Caco-2 (cell line): ENCODE measurements at regions not wholly inside any gene's neighbourhood (a gene's known extent, or its start where the extent isn't known, plus 50 kb on each side); places are given as distances from the start of the nearest gene placed in this dataset.

Source experiments
- BruUV-seq: library from RNA; stranded (reverse); fragments of 400-500 nt; replicated peaks from 2 replicates; lab custom pipeline; 2021; lab: Mats Ljungman, UMichigan
- CTCF ChIA-PET: fragments of 300-600 bp; sonication (Branson Sonifier 250); formaldehyde crosslinking; loops from one replicate; lab custom pipeline; 2022; ENCODE audit warnings: antibody characterized with exemption; lab: Charles Lee
- POLR2A ChIA-PET: fragments of 300-600 bp; sonication (Branson Sonifier 250); formaldehyde crosslinking; loops from one replicate; lab custom pipeline; 2022; ENCODE audit warnings: antibody characterized with exemption; lab: Charles Lee
- DNase-seq, 2 experiments: peaks; one replicate each; pipeline versions ENCODE4 v3.0.0 to v3.0.0-alpha.2; 2020 to 2022
- H3K27me3 ChIP-seq: replicated peaks from 2 replicates; pipeline ENCODE4 v1.6.0; 2011; ENCODE audit warnings: low read length; ENCODE audit not compliant: control insufficient read depth, insufficient read depth
- H3K36me3 ChIP-seq: 2 replicates; pipeline ENCODE4 v1.5.1; 2011; ENCODE audit warnings: low read length; ENCODE audit not compliant: control insufficient read depth, insufficient read depth
- H3K4me1 ChIP-seq: fragments of 250-450 bp; sonication (Bioruptor Pico); 2 replicates; pipeline ENCODE4 v1.5.1; 2020; ENCODE audit warnings: mild to moderate bottlenecking
- H3K4me3 ChIP-seq: 2 replicates; pipeline ENCODE4 v1.5.1; 2011; ENCODE audit warnings: low read depth, mild to moderate bottlenecking, control low read depth, low read length
- H3K9me3 ChIP-seq: fragments of 250-450 bp; sonication (Bioruptor Pico); 2 replicates; pipeline ENCODE4 v1.5.1; 2020; ENCODE audit warnings: mild to moderate bottlenecking, moderate library complexity
- H3K27ac Mint-ChIP-seq: one replicate; pipeline ENCODE4 v1.8.0; 2022; ENCODE audit warnings: mixed read lengths; ENCODE audit not compliant: unreplicated experiment
- H3K27me3 Mint-ChIP-seq: one replicate; pipeline ENCODE4 v1.8.0; 2022; ENCODE audit warnings: mixed read lengths; ENCODE audit not compliant: insufficient read depth, unreplicated experiment
- H3K36me3 Mint-ChIP-seq: one replicate; pipeline ENCODE4 v1.8.0; 2022; ENCODE audit warnings: mild to moderate bottlenecking, mixed read lengths; ENCODE audit not compliant: insufficient read depth, unreplicated experiment
- H3K4me1 Mint-ChIP-seq: one replicate; pipeline ENCODE4 v1.8.0; 2022; ENCODE audit warnings: low read depth, mixed read lengths; ENCODE audit not compliant: unreplicated experiment
- H3K4me3 Mint-ChIP-seq: one replicate; pipeline ENCODE4 v1.8.0; 2022; ENCODE audit warnings: mild to moderate bottlenecking, moderate library complexity, mixed read lengths; ENCODE audit not compliant: unreplicated experiment
- H3K9me3 Mint-ChIP-seq: one replicate; pipeline ENCODE4 v1.8.0; 2022; ENCODE audit warnings: mixed read lengths; ENCODE audit not compliant: unreplicated experiment
- CTCF ChIP-seq, 2 experiments: fragments of 200-600 bp in 1 of 2; IDR thresholded peaks; 1 replicate in 1 of 2; 2 replicates in 1 of 2; pipeline versions ENCODE4 v1.5.1 to v1.8.0; 2011 to 2022; ENCODE audit warnings: antibody characterized with exemption in 1 of 2, control low read depth in 1 of 2, inconsistent platforms in 1 of 2, low read depth in 1 of 2, low read length in 1 of 2, mild to moderate bottlenecking in 1 of 2, moderate library complexity in 1 of 2; ENCODE audit not compliant: insufficient read depth in 1 of 2, severe bottlenecking in 1 of 2, unreplicated experiment in 1 of 2
- intact Hi-C: fragments of 100-400 bp; cut with micrococcal nuclease; formaldehyde crosslinking; loops from one replicate; pipeline ENCODE4 v1.10.0; 2022; ENCODE audit not compliant: unreplicated experiment

GRCh38 chr10:128465697-128466096 is 339.5 kb upstream of the MKI67 start:
- H3K9me3 ChIP-seq, result no peaks in the 10 kb centered on the region
- H3K4me3 ChIP-seq, result no peak overlapping the region
- intact Hi-C loops, result no loop called here
- no peaks in the 10 kb centered on the region for H3K4me1 ChIP-seq
- TF ChIP-seq CTCF (IDR thresholded peaks at IDR 0.05; ENCODE audit: insufficient read depth in 1 of 2, low read depth in 1 of 2, low read length in 1 of 2, severe bottlenecking in 1 of 2, unreplicated experiment in 1 of 2), result no peak
- ChIA-PET POLR2A (no interaction called here), CTCF (interaction anchor here (0.6 kb wide), 1 partner anchor 563 kb away, joined by 5 read pairs; no protein-coding TSS in a partner anchor)
- BruUV-seq, result no TSS peak
- DNase-seq, result no peak
- H3K36me3 ChIP-seq, result no peaks in the 10 kb centered on the region
- no peak overlapping the region for H3K4me3 Mint-ChIP-seq
- H3K27ac Mint-ChIP-seq, result no peak overlapping the region
- H3K27me3 Mint-ChIP-seq, result peaks cover 19% of the 10 kb centered on the region
- H3K36me3 Mint-ChIP-seq, result no peaks in the 10 kb centered on the region
- no peaks in the 10 kb centered on the region for H3K4me1 Mint-ChIP-seq
- no peaks in the 10 kb centered on the region for H3K27me3 ChIP-seq
- no peaks in the 10 kb centered on the region for H3K9me3 Mint-ChIP-seq

- Mint-ChIP-seq H3K4me3 (no peak overlapping the region), H3K27me3 (peaks cover 12% of the 10 kb centered on the region)
- intact Hi-C loops, result no loop called here
Observed at GRCh38 chr10:128466831-128467371, 340.7 kb upstream of the MKI67 start.

GRCh38 chr10:128468462-128468861 is 342.2 kb upstream of the MKI67 start:
- Mint-ChIP-seq H3K36me3 (no peaks in the 10 kb centered on the region), H3K4me1 (no peaks in the 10 kb centered on the region), H3K27me3 (peaks cover 8% of the 10 kb centered on the region), H3K27ac (no peak overlapping the region), H3K9me3 (no peaks in the 10 kb centered on the region), H3K4me3 (no peak overlapping the region)
- Histone ChIP-seq H3K4me3 (no peak overlapping the region), H3K4me1 (no peaks in the 10 kb centered on the region), H3K27me3 (no peaks in the 10 kb centered on the region), H3K9me3 (no peaks in the 10 kb centered on the region), H3K36me3 (no peaks in the 10 kb centered on the region)
- intact Hi-C loops, result no loop called here
- no peak for DNase-seq
- no peak for TF ChIP-seq CTCF (IDR thresholded peaks at IDR 0.05; ENCODE audit: insufficient read depth in 1 of 2, low read depth in 1 of 2, low read length in 1 of 2, severe bottlenecking in 1 of 2, unreplicated experiment in 1 of 2)
- BruUV-seq, result no TSS peak
- CTCF ChIA-PET, result no interaction called here
- POLR2A ChIA-PET, result no interaction called here

More at GRCh38 chr10:128466831-128467371, 340.7 kb upstream of the MKI67 start:
- no TSS peak for BruUV-seq
- Mint-ChIP-seq H3K27ac (no peak overlapping the region), H3K4me1 (no peaks in the 10 kb centered on the region), H3K36me3 (no peaks in the 10 kb centered on the region), H3K9me3 (no peaks in the 10 kb centered on the region)
- Histone ChIP-seq H3K9me3 (no peaks in the 10 kb centered on the region), H3K36me3 (no peaks in the 10 kb centered on the region), H3K4me3 (no peak overlapping the region), H3K4me1 (no peaks in the 10 kb centered on the region), H3K27me3 (no peaks in the 10 kb centered on the region)
- TF ChIP-seq CTCF (IDR thresholded peaks at IDR 0.05; ENCODE audit: insufficient read depth in 1 of 2, low read depth in 1 of 2, low read length in 1 of 2, severe bottlenecking in 1 of 2, unreplicated experiment in 1 of 2), result no peak
- CTCF ChIA-PET, result no interaction called here
- POLR2A ChIA-PET, result no interaction called here
- no peak for DNase-seq
